Suprapubic skin (tissue), 4 donors: ENCODE measurements at regions not wholly inside any gene's neighbourhood (a gene's known extent, or its start where the extent isn't known, plus 50 kb on each side); places are given as distances from the start of the nearest gene placed in this dataset.

Experiments used
- POLR2A ChIP-seq, 2 donors: fragments of 450-650 bp; IDR thresholded peaks; one replicate each; pipeline ENCODE4 v1.6.1; 2017; ENCODE audit warnings: antibody characterized with exemption in 2 of 2, mild to moderate bottlenecking in 2 of 2, moderate library complexity in 2 of 2
- POLR2AphosphoS5 ChIP-seq, 3 donors: sonication (generic); formaldehyde crosslinking; IDR thresholded peaks; one replicate each; pipeline ENCODE4 v1.6.1; 2017; ENCODE audit warnings: antibody characterized with exemption in 3 of 3
- TF ChIP-seq, protein P1 (sequence below), 2 donors: fragments of 200-600 bp in 1 of 2; fragments of 450-650 bp in 1 of 2; sonication (generic) in 1 of 2; IDR thresholded peaks; one replicate each; pipeline ENCODE4 v1.5.1; 2016 to 2019; ENCODE audit warnings: antibody characterized with exemption in 2 of 2, mild to moderate bottlenecking in 1 of 2, moderate library complexity in 1 of 2

DNA sequence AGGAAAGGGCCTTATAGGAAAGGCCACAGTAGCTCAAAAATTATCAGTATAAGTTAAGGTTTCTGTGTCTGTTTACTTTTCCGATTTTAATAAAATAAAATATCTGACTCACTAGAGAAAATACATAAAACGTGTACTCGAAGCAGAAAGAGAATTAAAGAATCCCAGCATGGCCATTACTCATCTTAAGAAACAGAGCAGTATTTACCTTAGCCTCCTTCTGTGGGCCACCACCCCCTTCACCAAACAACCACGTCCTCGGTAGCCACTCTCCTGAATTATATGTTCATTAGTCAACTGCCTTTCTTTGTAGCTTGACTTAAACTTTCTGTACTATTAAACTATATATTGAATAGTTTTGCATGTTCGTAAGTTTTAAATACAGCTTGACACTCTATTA, 72.2 kb upstream of the SPTLC3 start:
- TF ChIP-seq POLR2A (IDR thresholded peaks at IDR 0.05) = no peak
- TF ChIP-seq, protein P1, sequence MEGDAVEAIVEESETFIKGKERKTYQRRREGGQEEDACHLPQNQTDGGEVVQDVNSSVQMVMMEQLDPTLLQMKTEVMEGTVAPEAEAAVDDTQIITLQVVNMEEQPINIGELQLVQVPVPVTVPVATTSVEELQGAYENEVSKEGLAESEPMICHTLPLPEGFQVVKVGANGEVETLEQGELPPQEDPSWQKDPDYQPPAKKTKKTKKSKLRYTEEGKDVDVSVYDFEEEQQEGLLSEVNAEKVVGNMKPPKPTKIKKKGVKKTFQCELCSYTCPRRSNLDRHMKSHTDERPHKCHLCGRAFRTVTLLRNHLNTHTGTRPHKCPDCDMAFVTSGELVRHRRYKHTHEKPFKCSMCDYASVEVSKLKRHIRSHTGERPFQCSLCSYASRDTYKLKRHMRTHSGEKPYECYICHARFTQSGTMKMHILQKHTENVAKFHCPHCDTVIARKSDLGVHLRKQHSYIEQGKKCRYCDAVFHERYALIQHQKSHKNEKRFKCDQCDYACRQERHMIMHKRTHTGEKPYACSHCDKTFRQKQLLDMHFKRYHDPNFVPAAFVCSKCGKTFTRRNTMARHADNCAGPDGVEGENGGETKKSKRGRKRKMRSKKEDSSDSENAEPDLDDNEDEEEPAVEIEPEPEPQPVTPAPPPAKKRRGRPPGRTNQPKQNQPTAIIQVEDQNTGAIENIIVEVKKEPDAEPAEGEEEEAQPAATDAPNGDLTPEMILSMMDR (IDR thresholded peaks at IDR 0.05) = no peak
- no peak for TF ChIP-seq POLR2AphosphoS5 (IDR thresholded peaks at IDR 0.05)
